ENCODE measurements at regions not wholly inside any gene's neighbourhood (a gene's known extent, or its start where the extent isn't known, plus 50 kb on each side); places are given as distances from the start of the nearest gene placed in this dataset.
A peak's percentile ranks its signal among the peaks of the same experiment; 100 is the strongest.

DNA sequence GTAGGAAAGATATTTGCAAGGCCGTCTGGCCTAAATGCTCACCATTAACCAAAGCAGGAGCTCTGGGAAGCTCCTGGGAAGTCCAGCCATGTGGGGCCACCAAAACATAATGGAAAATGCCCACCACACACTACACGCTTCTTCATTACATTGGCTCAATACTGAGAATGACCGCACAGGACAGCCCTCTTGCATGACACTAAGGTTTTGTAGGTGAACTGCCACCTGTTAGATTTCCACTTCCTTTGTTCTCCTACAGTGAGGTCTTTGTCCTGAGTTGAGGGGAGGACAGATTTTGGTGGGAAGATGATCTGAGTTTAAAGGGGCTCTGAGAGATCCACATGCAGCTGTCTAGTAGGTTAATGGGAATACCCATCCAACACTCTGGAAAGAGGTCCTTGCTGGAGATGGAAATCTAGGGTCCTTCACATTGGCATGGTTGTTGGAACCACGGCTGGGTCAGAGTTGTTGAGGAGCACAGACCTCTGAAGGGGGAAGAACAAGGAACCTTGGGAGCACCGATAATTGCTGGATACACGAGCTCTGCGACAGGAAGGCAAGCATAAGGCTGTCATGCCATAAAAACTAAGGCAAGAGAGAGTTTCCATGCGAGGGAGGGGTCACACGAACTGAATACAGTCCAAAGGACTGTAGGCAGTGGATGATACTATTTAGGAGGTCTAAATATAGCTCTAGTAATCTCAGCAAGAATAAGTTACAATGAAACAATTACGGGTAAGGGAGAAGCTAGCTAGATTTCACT, 105.5 kb upstream of the IRF2BP2 start (continued):
- no peak for TF ChIP-seq ZNF674 (CRISPR knock-in tag; IDR thresholded peaks at IDR 0.05; ENCODE audit: low read depth)
- TF ChIP-seq MYNN (CRISPR knock-in tag; IDR thresholded peaks at IDR 0.05; ENCODE audit: low read depth), result no peak
- no peak for TF ChIP-seq SMC3 (IDR thresholded peaks at IDR 0.05; ENCODE audit: low read length)
- TF ChIP-seq CC2D1A (CRISPR knock-in tag; IDR thresholded peaks at IDR 0.05), result 0 out of 2 replicates have a peak, but pooled peaks have one; percentile 9
- TF ChIP-seq CEBPG (CRISPR knock-in tag; IDR thresholded peaks at IDR 0.05), result no peak
- peak; percentile 31; the same call in 1 of the 2 replicates for TF ChIP-seq ZNF446 (CRISPR knock-in tag; IDR thresholded peaks at IDR 0.05)
- no peak for TF ChIP-seq ZSCAN12 (CRISPR knock-in tag; IDR thresholded peaks at IDR 0.05)
- TF ChIP-seq, protein P1, sequence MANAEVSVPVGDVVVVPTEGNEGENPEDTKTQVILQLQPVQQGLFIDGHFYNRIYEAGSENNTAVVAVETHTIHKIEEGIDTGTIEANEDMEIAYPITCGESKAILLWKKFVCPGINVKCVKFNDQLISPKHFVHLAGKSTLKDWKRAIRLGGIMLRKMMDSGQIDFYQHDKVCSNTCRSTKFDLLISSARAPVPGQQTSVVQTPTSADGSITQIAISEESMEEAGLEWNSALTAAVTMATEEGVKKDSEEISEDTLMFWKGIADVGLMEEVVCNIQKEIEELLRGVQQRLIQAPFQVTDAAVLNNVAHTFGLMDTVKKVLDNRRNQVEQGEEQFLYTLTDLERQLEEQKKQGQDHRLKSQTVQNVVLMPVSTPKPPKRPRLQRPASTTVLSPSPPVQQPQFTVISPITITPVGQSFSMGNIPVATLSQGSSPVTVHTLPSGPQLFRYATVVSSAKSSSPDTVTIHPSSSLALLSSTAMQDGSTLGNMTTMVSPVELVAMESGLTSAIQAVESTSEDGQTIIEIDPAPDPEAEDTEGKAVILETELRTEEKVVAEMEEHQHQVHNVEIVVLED (CRISPR knock-in tag; IDR thresholded peaks at IDR 0.05; ENCODE audit: borderline replicate concordance), result no peak
- TF ChIP-seq SPEN (CRISPR knock-in tag; IDR thresholded peaks at IDR 0.05; ENCODE audit: low read depth), result no peak; the same call in 1 of the 2 replicates

DNA sequence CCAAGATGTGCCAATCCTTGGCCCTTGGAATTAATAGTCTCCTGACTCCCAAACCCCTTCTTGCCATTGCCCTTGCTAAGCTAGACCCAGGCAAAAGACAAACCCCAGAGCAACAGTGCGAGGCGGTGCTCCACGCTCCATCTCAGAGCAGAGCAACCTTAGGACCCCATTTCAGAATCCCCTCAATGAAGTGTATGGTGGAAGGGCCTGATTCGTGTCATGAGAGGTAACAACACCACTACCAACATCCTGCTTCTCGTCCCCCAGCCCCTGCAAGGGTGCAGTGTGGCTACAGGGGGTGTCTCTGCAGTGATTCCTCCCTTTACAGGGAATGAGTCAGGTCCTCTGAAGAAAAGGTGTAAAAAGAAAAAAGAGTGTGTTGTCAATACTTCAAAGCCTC, 103.9 kb upstream of the IRF2BP2 start:
- no TSS peak for BruUV-seq (replicated peaks)
- Histone ChIP-seq H3K9ac (ENCODE audit: insufficient read depth, low read depth, low read length) (peak overlapping the region; percentile 98; the same call in 1 of the 2 replicates), H3K4me3 (replicated peaks in 1 of 3; ENCODE audit: insufficient read depth in 1 of 3, low read depth in 2 of 3, low read length in 3 of 3) (no peak overlapping the region), H3K9me3 (ENCODE audit: low read length) (no peaks in the 10 kb centered on the region), H3K4me2 (ENCODE audit: low read depth, low read length) (peak overlapping the region; percentile 99), H3K36me3 (replicated peaks in 1 of 2; ENCODE audit: control insufficient read depth in 1 of 2, insufficient read depth in 2 of 2, low read length in 2 of 2) (no peaks in the 10 kb centered on the region), H3K27ac (ENCODE audit: extremely low read length, insufficient read depth, low read length) (no peak overlapping the region), H4K20me1 (ENCODE audit: insufficient read depth, low read length) (no peaks in the 10 kb centered on the region), H3K79me2 (ENCODE audit: insufficient read depth, low read length) (peaks cover 45% of the 10 kb centered on the region), H2AFZ (ENCODE audit: low read length) (no peak overlapping the region), H3K27me3 (ENCODE audit: control insufficient read depth in 1 of 2, insufficient read depth in 2 of 2, low read length in 2 of 2) (no peaks in the 10 kb centered on the region; a peak in 1 of 5 replicates), H3K4me1 (ENCODE audit: insufficient read depth, low read length) (peaks cover 78% of the 10 kb centered on the region)
- TF ChIP-seq, protein P2, sequence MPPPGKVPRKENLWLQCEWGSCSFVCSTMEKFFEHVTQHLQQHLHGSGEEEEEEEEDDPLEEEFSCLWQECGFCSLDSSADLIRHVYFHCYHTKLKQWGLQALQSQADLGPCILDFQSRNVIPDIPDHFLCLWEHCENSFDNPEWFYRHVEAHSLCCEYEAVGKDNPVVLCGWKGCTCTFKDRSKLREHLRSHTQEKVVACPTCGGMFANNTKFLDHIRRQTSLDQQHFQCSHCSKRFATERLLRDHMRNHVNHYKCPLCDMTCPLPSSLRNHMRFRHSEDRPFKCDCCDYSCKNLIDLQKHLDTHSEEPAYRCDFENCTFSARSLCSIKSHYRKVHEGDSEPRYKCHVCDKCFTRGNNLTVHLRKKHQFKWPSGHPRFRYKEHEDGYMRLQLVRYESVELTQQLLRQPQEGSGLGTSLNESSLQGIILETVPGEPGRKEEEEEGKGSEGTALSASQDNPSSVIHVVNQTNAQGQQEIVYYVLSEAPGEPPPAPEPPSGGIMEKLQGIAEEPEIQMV (CRISPR knock-in tag; IDR thresholded peaks at IDR 0.05; ENCODE audit: low read depth), result no peak
- TF ChIP-seq ZNF747 (CRISPR knock-in tag; IDR thresholded peaks at IDR 0.05; ENCODE audit: borderline replicate concordance) (no peak), RBFOX2 (IDR thresholded peaks at IDR 0.05; ENCODE audit: low read depth, low read length) (peak; percentile 45; the same call in 1 of the 2 replicates), ZNF879 (CRISPR knock-in tag; IDR thresholded peaks at IDR 0.05) (no peak), POLR2G (IDR thresholded peaks at IDR 0.05; ENCODE audit: low read depth, low read length) (peak; percentile 23; the same call in 1 of the 2 replicates), TEAD3 (CRISPR knock-in tag; optimal IDR thresholded peaks at IDR 0.05; ENCODE audit: borderline replicate concordance) (peak; percentile 16)
- TF ChIP-seq, protein P3, sequence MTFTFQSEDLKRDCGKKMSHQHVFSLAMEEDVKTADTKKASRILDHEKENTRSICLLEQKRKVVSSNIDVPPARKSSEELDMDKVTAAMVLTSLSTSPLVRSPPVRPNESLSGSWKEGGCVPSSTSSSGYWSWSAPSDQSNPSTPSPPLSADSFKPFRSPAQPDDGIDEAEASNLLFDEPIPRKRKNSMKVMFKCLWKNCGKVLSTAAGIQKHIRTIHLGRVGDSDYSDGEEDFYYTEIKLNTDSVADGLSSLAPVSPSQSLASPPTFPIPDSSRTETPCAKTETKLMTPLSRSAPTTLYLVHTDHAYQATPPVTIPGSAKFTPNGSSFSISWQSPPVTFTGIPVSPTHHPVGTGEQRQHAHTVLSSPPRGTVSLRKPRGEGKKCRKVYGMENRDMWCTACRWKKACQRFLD (CRISPR knock-in tag; IDR thresholded peaks at IDR 0.05; ENCODE audit: borderline replicate concordance), result no peak
- DNase-seq (ENCODE audit: low spot score), result no peak
- in situ Hi-C loops (cut with HindIII; ENCODE audit: extremely low pct_ligation_motif_present, low pct_unique_long_range_greater_than_20kb), result loop anchor here (10.0 kb wide), 1 partner anchor 219 kb away; no protein-coding TSS in a partner anchor
- POLR2A ChIA-PET, result interaction anchor here (1.8 to 19.4 kb wide), 8 partner anchors 10 to 262 kb away, joined by 10 to 1137 read pairs (median 88); partner anchors contain the start of gene IRF2BP2
- intact Hi-C loops (cut with micrococcal nuclease; ENCODE audit: unreplicated experiment), result no loop called here
- 96% methylated on average over 5 of the region's 5 CpGs for WGBS (ENCODE audit: low lambda C conversion rate)
- FAIRE-seq, result no peak
- CTCF ChIA-PET (ENCODE audit: low intra/inter-chr PET ratio, low total read pairs), result no interaction called here
- ATAC-seq, result no peak
